Naive thymus-derived CD4-positive, alpha-beta T cell (primary cell): ENCODE measurements at regions not wholly inside any gene's neighbourhood (a gene's known extent, or its start where the extent isn't known, plus 50 kb on each side); places are given as distances from the start of the nearest gene placed in this dataset.
"Not testable (repeated sequence)": the region's sequence is repeated elsewhere in the genome, so short reads cannot be mapped to it uniquely, and the experiment has no call there.

Source experiments
- ATAC-seq: fragments of 150-1000 bp; cut with Tn5 transposase; 2 replicates; pipeline ENCODE4 v1.10.0; 2021; ENCODE audit warnings: mild to moderate bottlenecking, moderate library complexity
- CTCF ChIA-PET: fragments of 350-600 bp; sonication (Branson Sonifier 250); formaldehyde crosslinking; loops from one replicate; lab custom pipeline; 2021; ENCODE audit warnings: antibody characterized with exemption; lab: Charles Lee
- POLR2A ChIA-PET: fragments of 350-600 bp; sonication (Branson Sonifier 250); formaldehyde crosslinking; loops from one replicate; lab custom pipeline; 2021; ENCODE audit warnings: antibody characterized with exemption, inconsistent platforms; lab: Charles Lee
- DNase-seq, 9 donors: peaks; one replicate each; pipeline versions ENCODE4 v3.0.0 to v3.0.0-alpha.2; 2020 to 2022; ENCODE audit warnings: mixed read lengths in 1 of 9
- H3K27ac ChIP-seq: one replicate; pipeline ENCODE4 v1.7.0; 2013; ENCODE audit warnings: mild to moderate bottlenecking, low read depth, low read length, moderate library complexity
- H3K27me3 ChIP-seq, 2 donors: one replicate each; pipeline ENCODE4 v1.7.0; 2013; ENCODE audit warnings: low read length in 2 of 2, mild to moderate bottlenecking in 2 of 2, moderate library complexity in 2 of 2; ENCODE audit not compliant: control insufficient read depth in 2 of 2, insufficient read depth in 2 of 2
- H3K36me3 ChIP-seq, 3 experiments: 1 replicate in 2 of 3; 2 replicates in 1 of 3; pipeline ENCODE4 v1.7.0; 2013; ENCODE audit warnings: low read length in 3 of 3, mild to moderate bottlenecking in 3 of 3, moderate library complexity in 1 of 3; ENCODE audit not compliant: insufficient read depth in 3 of 3, control insufficient read depth in 2 of 3
- H3K4me1 ChIP-seq, 2 donors: one replicate each; pipeline ENCODE4 v1.7.0; 2013; ENCODE audit warnings: low read length in 2 of 2, mild to moderate bottlenecking in 2 of 2, moderate library complexity in 1 of 2; ENCODE audit not compliant: control insufficient read depth in 2 of 2, insufficient read depth in 2 of 2
- H3K4me3 ChIP-seq: 2 replicates; pipeline ENCODE4 v1.7.0; 2013; ENCODE audit warnings: mild to moderate bottlenecking, low read length
- H3K9me3 ChIP-seq, 3 experiments: 1 replicate in 2 of 3; 2 replicates in 1 of 3; pipeline ENCODE4 v1.7.0; 2013; ENCODE audit warnings: low read length in 3 of 3; ENCODE audit not compliant: control insufficient read depth in 2 of 3
- H3K27ac Mint-ChIP-seq, 9 donors: one replicate each; pipeline ENCODE4 v1.8.0; 2020 to 2022; ENCODE audit warnings: mixed read lengths in 9 of 9, mild to moderate bottlenecking in 8 of 9, moderate library complexity in 5 of 9, inconsistent platforms in 2 of 9
- H3K27me3 Mint-ChIP-seq, 5 donors: one replicate each; pipeline ENCODE4 v1.8.0; 2021 to 2022; ENCODE audit warnings: mixed read lengths in 5 of 5, mild to moderate bottlenecking in 1 of 5
- H3K36me3 Mint-ChIP-seq, 5 donors: one replicate each; pipeline ENCODE4 v1.8.0; 2020 to 2022; ENCODE audit warnings: mixed read lengths in 5 of 5, mild to moderate bottlenecking in 3 of 5, inconsistent platforms in 1 of 5
- H3K4me1 Mint-ChIP-seq, 7 donors: one replicate each; pipeline ENCODE4 v1.8.0; 2020 to 2022; ENCODE audit warnings: mixed read lengths in 7 of 7, mild to moderate bottlenecking in 3 of 7, inconsistent platforms in 1 of 7
- H3K4me3 Mint-ChIP-seq, 10 donors: one replicate each; pipeline ENCODE4 v1.8.0; 2020 to 2022; ENCODE audit warnings: mild to moderate bottlenecking in 10 of 10, mixed read lengths in 10 of 10, moderate library complexity in 6 of 10, inconsistent platforms in 2 of 10
- H3K9me3 Mint-ChIP-seq, 11 donors: one replicate each; pipeline ENCODE4 v1.8.0; 2020 to 2022; ENCODE audit warnings: mixed read lengths in 11 of 11, mild to moderate bottlenecking in 4 of 11, inconsistent platforms in 1 of 11, moderate library complexity in 1 of 11
- intact Hi-C, 2 donors: fragments of 100-400 bp; cut with micrococcal nuclease; formaldehyde crosslinking; loops; one replicate each; pipeline ENCODE4 v1.15.1; 2023

- no peak overlapping the region for H3K27ac ChIP-seq
- ATAC-seq (no peak), DNase-seq (no peak)
- CTCF ChIA-PET: no interaction called here
- no peaks in the 10 kb centered on the region for H3K27me3 ChIP-seq
- H3K4me3 Mint-ChIP-seq: no peak overlapping the region
- intact Hi-C loops: no loop called here
- no peaks in the 10 kb centered on the region for H3K9me3 ChIP-seq
- H3K4me1 ChIP-seq: no peaks in the 10 kb centered on the region
- POLR2A ChIA-PET: no interaction called here
- H3K9me3 Mint-ChIP-seq: no peaks in the 10 kb centered on the region
- H3K4me3 ChIP-seq: no peak overlapping the region
- H3K4me1 Mint-ChIP-seq: peaks cover 4 to 28% (median 20%) of the 10 kb centered on the region in 7 donors
- H3K36me3 Mint-ChIP-seq: no peaks in the 10 kb centered on the region
- no peaks in the 10 kb centered on the region for H3K27me3 Mint-ChIP-seq
- H3K27ac Mint-ChIP-seq: no peak overlapping the region
- no peaks in the 10 kb centered on the region for H3K36me3 ChIP-seq
Measured at GRCh38 chr7:76126632-76127031, 75.1 kb upstream of the SRRM3 start.

DNA sequence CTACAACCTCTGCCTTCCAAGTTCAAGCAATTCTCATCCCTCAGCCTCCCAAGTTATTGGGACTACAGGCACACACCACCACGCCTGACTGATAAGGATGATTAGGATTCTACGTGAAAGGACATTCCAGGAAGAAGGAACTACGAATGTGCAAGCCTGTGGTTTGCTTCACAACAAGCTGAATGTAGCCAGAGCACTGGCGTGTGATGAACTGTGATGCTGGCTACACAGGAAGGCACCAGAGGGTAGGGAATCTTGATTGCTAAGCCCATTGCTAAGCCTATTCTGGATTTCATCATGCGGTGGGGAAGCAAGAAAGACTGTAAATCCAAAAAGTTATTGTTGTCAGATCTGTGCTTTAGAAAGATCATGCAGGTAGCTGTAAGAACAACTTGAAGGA is 72.3 kb upstream of the SRRM3 start:
- H3K4me1 Mint-ChIP-seq: peaks cover 20 to 36% (median 33%) of the 10 kb centered on the region in 7 donors
- ChIA-PET CTCF (interaction anchor here (0.8 to 1.3 kb wide), 2 partner anchors 264 to 476 kb away, joined by 3 to 5 read pairs; no protein-coding TSS in a partner anchor), POLR2A (no interaction called here)
- H3K9me3 Mint-ChIP-seq: peaks cover 0 to 6% (median 0%) of the 10 kb centered on the region in 11 donors
- Histone ChIP-seq H3K27me3 (no peaks in the 10 kb centered on the region), H3K4me1 (peaks cover 0 to 11% of the 10 kb centered on the region in 2 donors), H3K36me3 (no peaks in the 10 kb centered on the region), H3K4me3 (no peak overlapping the region), H3K27ac (no peak overlapping the region), H3K9me3 (no peaks in the 10 kb centered on the region)
- intact Hi-C loops: no loop called here
- DNase-seq (no peak), ATAC-seq (no peak)
- H3K27me3 Mint-ChIP-seq: no peaks in the 10 kb centered on the region
- no peaks in the 10 kb centered on the region for H3K36me3 Mint-ChIP-seq
- no peak overlapping the region for H3K4me3 Mint-ChIP-seq
- H3K27ac Mint-ChIP-seq: no peak overlapping the region

GRCh38 chr7:76129836-76130235 is 71.9 kb upstream of the SRRM3 start:
- Histone ChIP-seq H3K36me3 (no peaks in the 10 kb centered on the region), H3K4me3 (no peak overlapping the region), H3K9me3 (no peaks in the 10 kb centered on the region), H3K27me3 (no peaks in the 10 kb centered on the region), H3K4me1 (peaks cover 0 to 13% of the 10 kb centered on the region in 2 donors), H3K27ac (no peak overlapping the region)
- Mint-ChIP-seq H3K27ac (no peak overlapping the region), H3K36me3 (no peaks in the 10 kb centered on the region), H3K9me3 (peaks cover 0 to 6% (median 0%) of the 10 kb centered on the region in 11 donors), H3K4me3 (no peak overlapping the region), H3K27me3 (no peaks in the 10 kb centered on the region), H3K4me1 (peaks cover 21 to 36% (median 33%) of the 10 kb centered on the region in 7 donors)
- no peak for ATAC-seq
- intact Hi-C loops: loop anchor here in 1 of 2 donors (5.0 kb wide), 1 partner anchor 263 kb away; no protein-coding TSS in a partner anchor
- no peak for DNase-seq
- ChIA-PET CTCF (interaction anchor here (0.8 to 1.3 kb wide), 2 partner anchors 265 to 476 kb away, joined by 3 to 5 read pairs; no protein-coding TSS in a partner anchor), POLR2A (interaction anchor here (0.9 kb wide), 1 partner anchor 22 kb away, joined by 3 read pairs; no protein-coding TSS in a partner anchor)

DNA sequence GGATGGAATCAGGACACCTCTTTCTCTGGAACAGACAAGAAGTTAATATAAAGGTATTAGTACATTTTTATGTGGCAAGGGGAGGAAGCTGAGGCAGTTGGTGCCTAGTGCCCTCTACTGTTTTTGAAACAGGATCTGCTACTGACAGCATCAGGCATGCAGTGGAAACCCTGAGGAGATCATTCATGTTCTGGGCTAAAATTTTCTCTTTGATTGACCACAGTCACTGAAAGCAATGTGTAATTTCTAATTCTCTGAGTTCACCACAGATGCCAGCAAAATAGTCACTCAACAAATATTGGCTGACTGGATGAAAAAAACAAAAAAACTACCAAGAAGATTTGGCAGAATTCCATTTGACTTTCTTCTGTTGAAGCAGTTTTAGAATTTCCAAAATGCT is 71.0 kb upstream of the SRRM3 start:
- H3K36me3 ChIP-seq, H3K27ac ChIP-seq, H3K4me3 Mint-ChIP-seq, H3K36me3 Mint-ChIP-seq, H3K4me3 ChIP-seq, H3K9me3 ChIP-seq, H3K9me3 Mint-ChIP-seq, H3K27me3 Mint-ChIP-seq, CTCF ChIA-PET, H3K27me3 ChIP-seq: not testable (repeated sequence)
- POLR2A ChIA-PET: interaction anchor here (0.9 kb wide), 1 partner anchor 21 kb away, joined by 3 read pairs; no protein-coding TSS in a partner anchor
- ATAC-seq (peak; percentile 60), DNase-seq (peak in 3 of 9 donors; percentile 21 to 30 (median 22))
- peaks cover 0 to 13% of the 10 kb centered on the region in 2 donors for H3K4me1 ChIP-seq
- intact Hi-C loops: loop anchor here in 1 of 2 donors (5.0 kb wide), 1 partner anchor 263 kb away; no protein-coding TSS in a partner anchor
- H3K4me1 Mint-ChIP-seq: peaks cover 21 to 36% (median 33%) of the 10 kb centered on the region in 7 donors
- peak overlapping the region in 3 of 9 donors; percentile 10 to 49 (median 41) for H3K27ac Mint-ChIP-seq

DNA sequence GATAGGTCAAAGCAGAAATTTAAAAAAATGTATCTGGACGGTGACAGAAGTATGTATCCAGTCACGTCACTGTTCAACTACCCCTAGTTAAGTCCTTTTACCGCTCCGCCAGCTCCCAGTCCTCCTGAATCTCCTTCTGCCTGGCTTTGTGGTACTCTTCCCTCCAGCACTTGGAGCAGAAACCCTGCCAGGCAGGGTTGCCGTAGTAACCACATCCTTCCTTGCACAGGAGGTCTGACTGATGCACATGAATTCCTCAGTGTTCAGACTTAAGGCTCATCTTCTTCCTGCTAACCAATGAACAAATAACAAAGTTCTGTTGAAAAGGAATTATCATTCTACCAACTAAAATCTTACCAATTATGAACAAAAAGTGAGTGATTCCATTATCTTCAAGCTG is 69.8 kb upstream of the SRRM3 start:
- POLR2A ChIA-PET, H3K36me3 Mint-ChIP-seq, H3K4me3 ChIP-seq, H3K27me3 ChIP-seq, DNase-seq, H3K27ac ChIP-seq, ATAC-seq, H3K9me3 Mint-ChIP-seq, H3K27me3 Mint-ChIP-seq, H3K9me3 ChIP-seq, H3K36me3 ChIP-seq: not testable (repeated sequence)
- H3K4me1 ChIP-seq: peaks cover 0 to 13% of the 10 kb centered on the region in 2 donors
- CTCF ChIA-PET: interaction anchor here (1.0 kb wide), 1 partner anchor 22 kb away, joined by 3 read pairs; no protein-coding TSS in a partner anchor
- Mint-ChIP-seq H3K27ac (peak overlapping the region in 6 of 9 donors; percentile 8 to 99 (median 81)), H3K4me3 (peak overlapping the region in 3 of 10 donors; percentile 13 to 80 (median 16)), H3K4me1 (peaks cover 21 to 36% (median 33%) of the 10 kb centered on the region in 7 donors)
- intact Hi-C loops: loop anchor here (2.0 to 5.0 kb wide), 2 partner anchors 35 to 265 kb away; no protein-coding TSS in a partner anchor

GRCh38 chr7:76133164-76133775 is 68.4 kb upstream of the SRRM3 start:
- CTCF ChIA-PET: interaction anchor here (1.2 kb wide), 1 partner anchor 181 kb away, joined by 4 read pairs; no protein-coding TSS in a partner anchor
- peak overlapping the region; percentile 59 to 95 (median 81) for H3K4me3 Mint-ChIP-seq
- DNase-seq (peak in 6 of 9 donors; percentile 11 to 50 (median 26)), ATAC-seq (peak; percentile 69)
- H3K36me3 ChIP-seq: no peaks in the 10 kb centered on the region
- no peaks in the 10 kb centered on the region for H3K27me3 Mint-ChIP-seq
- H3K27ac Mint-ChIP-seq: peak overlapping the region; percentile 88 to 99 (median 94)
- intact Hi-C loops: loop anchor here (1.0 to 5.0 kb wide), 3 partner anchors 10 to 266 kb away; no protein-coding TSS in a partner anchor
- peaks cover 0 to 6% (median 0%) of the 10 kb centered on the region in 11 donors for H3K9me3 Mint-ChIP-seq
- POLR2A ChIA-PET: interaction anchor here (0.7 kb wide), 1 partner anchor 18 kb away, joined by 3 read pairs; no protein-coding TSS in a partner anchor
- no peaks in the 10 kb centered on the region for H3K27me3 ChIP-seq
- H3K9me3 ChIP-seq: no peaks in the 10 kb centered on the region
- peak overlapping the region; percentile 41 for H3K27ac ChIP-seq
- H3K4me1 Mint-ChIP-seq: peaks cover 28 to 49% (median 40%) of the 10 kb centered on the region in 7 donors
- peak overlapping the region; percentile 28 for H3K4me3 ChIP-seq
- H3K36me3 Mint-ChIP-seq: no peaks in the 10 kb centered on the region
- peaks cover 0 to 13% of the 10 kb centered on the region in 2 donors for H3K4me1 ChIP-seq
